Breast epithelium (tissue), 4 donors: ENCODE measurements at regions not wholly inside any gene's neighbourhood (a gene's known extent, or its start where the extent isn't known, plus 50 kb on each side); places are given as distances from the start of the nearest gene placed in this dataset.

Source experiments
- DNase-seq, 2 donors: peaks; one replicate each; pipeline ENCODE4 v3.0.0-alpha.2; 2019; ENCODE audit warnings: low spot score in 2 of 2
- H3K27ac ChIP-seq, 2 donors: fragments of 200-600 bp; sonication (generic) in 1 of 2; one replicate each; pipeline ENCODE4 v1.5.1; 2016 to 2019; ENCODE audit warnings: mild to moderate bottlenecking in 1 of 2
- H3K27me3 ChIP-seq, 2 donors: fragments of 200-600 bp; sonication (generic) in 1 of 2; one replicate each; pipeline versions ENCODE4 v1.5.1 to v1.6.0; 2017 to 2019; ENCODE audit warnings: control low read depth in 1 of 2, mild to moderate bottlenecking in 1 of 2
- H3K36me3 ChIP-seq: fragments of 200-600 bp; one replicate; pipeline ENCODE4 v1.5.1; 2019
- H3K4me1 ChIP-seq, 2 donors: fragments of 200-600 bp; sonication (generic); one replicate each; pipeline ENCODE4 v1.5.1; 2016 to 2019; ENCODE audit warnings: control low read depth in 1 of 2
- H3K4me3 ChIP-seq, 3 donors: fragments of 200-600 bp; sonication (generic); 1 replicate in 2 of 3; 2 replicates in 1 of 3; pipeline ENCODE4 v1.5.1; 2016 to 2019; ENCODE audit warnings: mild to moderate bottlenecking in 3 of 3, moderate library complexity in 2 of 3
- H3K9me3 ChIP-seq, 2 donors: fragments of 200-600 bp; sonication (generic) in 1 of 2; one replicate each; pipeline ENCODE4 v1.5.1; 2016 to 2019; ENCODE audit warnings: control low read depth in 1 of 2
- CTCF ChIP-seq, 3 donors: fragments of 450-650 bp; IDR thresholded peaks; one replicate each; pipeline ENCODE4 v1.5.1; 2016 to 2017; ENCODE audit warnings: antibody characterized with exemption in 3 of 3, mild to moderate bottlenecking in 3 of 3, moderate library complexity in 3 of 3
- POLR2A ChIP-seq: fragments of 450-650 bp; IDR thresholded peaks from one replicate; pipeline ENCODE4 v1.6.1; 2016; ENCODE audit warnings: antibody characterized with exemption, mild to moderate bottlenecking, moderate library complexity
- POLR2AphosphoS5 ChIP-seq, 3 donors: sonication (generic); formaldehyde crosslinking; IDR thresholded peaks; one replicate each; pipeline ENCODE4 v1.6.1; 2017; ENCODE audit warnings: antibody characterized with exemption in 3 of 3
- intact Hi-C: fragments of 100-400 bp; cut with DNase I; formaldehyde crosslinking; loops from one replicate; pipeline ENCODE4 v1.15.1; 2023; ENCODE audit warnings: low total_unique reads

GRCh38 chr9:30722065-30722464 is 1662.4 kb upstream of the ACO1 start:
- H3K4me1 ChIP-seq, result no peaks in the 10 kb centered on the region
- H3K4me3 ChIP-seq, result no peak overlapping the region
- peaks cover 0 to 8% of the 10 kb centered on the region in 2 donors for H3K9me3 ChIP-seq
- no peak for TF ChIP-seq POLR2AphosphoS5 (IDR thresholded peaks at IDR 0.05)
- no peak for TF ChIP-seq POLR2A
- no peak for TF ChIP-seq CTCF (IDR thresholded peaks at IDR 0.05)
- DNase-seq, result no peak
- no peaks in the 10 kb centered on the region for H3K27me3 ChIP-seq
- H3K36me3 ChIP-seq, result no peaks in the 10 kb centered on the region
- H3K27ac ChIP-seq, result no peak overlapping the region
- intact Hi-C loops, result no loop called here

GRCh38 chr9:30723656-30724055 is 1660.8 kb upstream of the ACO1 start:
- Histone ChIP-seq H3K27me3 (no peaks in the 10 kb centered on the region), H3K36me3 (no peaks in the 10 kb centered on the region), H3K4me1 (no peaks in the 10 kb centered on the region), H3K27ac (no peak overlapping the region), H3K4me3 (no peak overlapping the region), H3K9me3 (peaks cover 0 to 8% of the 10 kb centered on the region in 2 donors)
- intact Hi-C loops, result no loop called here
- DNase-seq, result no peak
- TF ChIP-seq CTCF (IDR thresholded peaks at IDR 0.05), result no peak
- no peak for TF ChIP-seq POLR2AphosphoS5 (IDR thresholded peaks at IDR 0.05)
- no peak for TF ChIP-seq POLR2A

- Histone ChIP-seq H3K27me3 (no peaks in the 10 kb centered on the region), H3K27ac (no peak overlapping the region), H3K9me3 (no peaks in the 10 kb centered on the region), H3K4me3 (no peak overlapping the region), H3K36me3 (no peaks in the 10 kb centered on the region), H3K4me1 (no peaks in the 10 kb centered on the region)
- TF ChIP-seq CTCF (IDR thresholded peaks at IDR 0.05) (no peak), POLR2AphosphoS5 (IDR thresholded peaks at IDR 0.05) (no peak), POLR2A (no peak)
- intact Hi-C loops, result no loop called here
- DNase-seq, result no peak
Observed at GRCh38 chr9:30732060-30732459, 1652.4 kb upstream of the ACO1 start.

- Histone ChIP-seq H3K27me3 (no peaks in the 10 kb centered on the region), H3K27ac (no peak overlapping the region), H3K4me3 (no peak overlapping the region), H3K9me3 (no peaks in the 10 kb centered on the region), H3K36me3 (no peaks in the 10 kb centered on the region), H3K4me1 (no peaks in the 10 kb centered on the region)
- TF ChIP-seq CTCF (IDR thresholded peaks at IDR 0.05) (no peak), POLR2A (no peak), POLR2AphosphoS5 (IDR thresholded peaks at IDR 0.05) (no peak)
- intact Hi-C loops, result no loop called here
- no peak for DNase-seq
Observed at GRCh38 chr9:30744871-30745270, 1639.6 kb upstream of the ACO1 start.

GRCh38 chr9:30746589-30746988 is 1637.9 kb upstream of the ACO1 start:
- H3K4me3 ChIP-seq, result no peak overlapping the region
- H3K36me3 ChIP-seq, result no peaks in the 10 kb centered on the region
- no peaks in the 10 kb centered on the region for H3K27me3 ChIP-seq
- TF ChIP-seq CTCF (IDR thresholded peaks at IDR 0.05) (no peak), POLR2AphosphoS5 (IDR thresholded peaks at IDR 0.05) (no peak), POLR2A (no peak)
- H3K4me1 ChIP-seq, result no peaks in the 10 kb centered on the region
- no peak for DNase-seq
- H3K9me3 ChIP-seq, result no peaks in the 10 kb centered on the region
- intact Hi-C loops, result no loop called here
- H3K27ac ChIP-seq, result no peak overlapping the region
